Uterus (tissue), 2 donors: ENCODE measurements at regions not wholly inside any gene's neighbourhood (a gene's known extent, or its start where the extent isn't known, plus 50 kb on each side); places are given as distances from the start of the nearest gene placed in this dataset.

Experiments
- CTCF ChIP-seq, 4 experiments: fragments of 200-600 bp in 2 of 4; fragments of 450-650 bp in 2 of 4; sonication (generic) in 2 of 4; IDR thresholded peaks; one replicate each; pipeline ENCODE4 v1.5.1; 2016 to 2019; ENCODE audit warnings: antibody characterized with exemption in 4 of 4, mild to moderate bottlenecking in 2 of 4, moderate library complexity in 1 of 4
- POLR2A ChIP-seq, 2 donors: fragments of 450-650 bp; IDR thresholded peaks; one replicate each; pipeline ENCODE4 v1.6.1; 2016; ENCODE audit warnings: antibody characterized with exemption in 2 of 2, mild to moderate bottlenecking in 1 of 2, moderate library complexity in 1 of 2

GRCh38 chr1:23625929-23626535, 65.6 kb upstream of the RPL11 start:
- TF ChIP-seq CTCF (IDR thresholded peaks at IDR 0.05): no peak
- TF ChIP-seq POLR2A (IDR thresholded peaks at IDR 0.05): no peak
